OCI-LY7 (cell line): ENCODE measurements at regions not wholly inside any gene's neighbourhood (a gene's known extent, or its start where the extent isn't known, plus 50 kb on each side); places are given as distances from the start of the nearest gene placed in this dataset.

Source experiments
- CTCF ChIP-seq: fragments of 200-600 bp; sonication (generic); conservative IDR thresholded peaks from 2 replicates; pipeline ENCODE4 v1.5.1; 2014; ENCODE audit warnings: mild to moderate bottlenecking, antibody characterized with exemption, low read length, moderate library complexity, mixed read lengths
- EZH2phosphoT487 ChIP-seq: fragments of 200-600 bp; sonication (generic); IDR thresholded peaks from 2 replicates; pipeline ENCODE4 v1.6.1; 2018; ENCODE audit warnings: low read depth, borderline replicate concordance, mild to moderate bottlenecking, mixed run types, antibody characterized with exemption, low read length, moderate library complexity, mixed read lengths

DNA sequence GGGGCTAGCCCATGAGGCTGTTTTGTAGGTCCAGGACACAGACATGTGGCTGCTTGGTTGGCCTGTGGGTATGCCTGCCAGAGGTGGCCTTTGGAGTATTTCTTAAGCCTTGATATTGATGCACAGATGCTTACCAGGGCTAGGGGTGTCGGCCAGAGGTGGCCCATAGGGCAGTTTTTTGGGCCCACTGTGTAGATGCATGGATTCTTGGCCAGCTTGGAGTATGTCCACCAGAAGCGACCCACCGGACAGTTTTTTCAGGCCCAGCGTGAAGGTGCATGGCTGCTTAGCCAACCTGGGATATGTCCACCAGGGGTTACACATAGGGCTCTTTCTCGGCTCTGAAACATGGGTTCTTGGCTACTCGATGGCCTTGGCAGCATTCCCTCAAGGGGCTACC, 1199.1 kb downstream of the CNTNAP5 start:
- TF ChIP-seq CTCF (no peak), EZH2phosphoT487 (no peak)
